GM23248 (cell line): ENCODE measurements at regions not wholly inside any gene's neighbourhood (a gene's known extent, or its start where the extent isn't known, plus 50 kb on each side); places are given as distances from the start of the nearest gene placed in this dataset.

Experiments
- EZH2 ChIP-seq: fragments of 200-600 bp; sonication (generic); IDR thresholded peaks from 2 replicates; pipeline ENCODE4 v1.6.1; 2018; ENCODE audit warnings: antibody characterized with exemption, mild to moderate bottlenecking; ENCODE audit not compliant: insufficient read depth, poor library complexity, severe bottlenecking
- EZH2phosphoT487 ChIP-seq: fragments of 200-600 bp; sonication (generic); IDR thresholded peaks from 2 replicates; pipeline ENCODE4 v1.6.1; 2018; ENCODE audit warnings: antibody characterized with exemption, moderate library complexity, mild to moderate bottlenecking, low read depth; ENCODE audit not compliant: insufficient read depth

DNA sequence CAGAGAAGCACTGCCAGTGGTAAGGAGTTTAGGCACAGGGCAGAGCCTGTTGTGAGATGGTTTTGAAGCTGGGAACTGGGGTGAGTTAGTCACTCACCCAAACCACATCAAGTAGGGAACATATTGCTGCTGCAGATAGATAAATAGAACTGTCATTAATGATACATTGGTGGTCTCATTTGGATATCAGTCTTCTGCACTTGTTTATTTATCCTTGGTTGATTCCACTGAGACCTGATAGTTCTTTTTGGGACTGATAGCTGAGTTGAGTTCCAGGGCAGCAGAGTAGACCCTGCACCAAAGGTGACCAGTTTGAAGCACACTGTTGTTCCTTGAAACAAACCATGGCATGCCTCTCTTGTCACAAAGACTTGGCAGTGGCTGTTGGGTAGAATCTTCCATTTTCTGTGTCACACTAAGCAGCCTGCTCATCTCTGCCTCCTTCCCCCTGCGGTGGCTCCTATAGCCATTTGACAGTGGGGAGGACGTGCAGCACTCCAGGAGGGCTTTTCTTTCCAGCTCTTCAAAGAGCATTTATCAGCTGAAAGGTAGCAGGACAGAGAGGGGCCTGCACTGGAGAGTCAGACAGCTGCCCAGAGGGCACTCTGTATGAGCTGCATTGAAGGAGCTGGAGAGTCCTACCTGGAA lies 59.7 kb upstream of the TMEM164 start:
- no peak for TF ChIP-seq EZH2
- TF ChIP-seq EZH2phosphoT487 = no peak
